ENCODE measurements at regions not wholly inside any gene's neighbourhood (a gene's known extent, or its start where the extent isn't known, plus 50 kb on each side); places are given as distances from the start of the nearest gene placed in this dataset.

DNA sequence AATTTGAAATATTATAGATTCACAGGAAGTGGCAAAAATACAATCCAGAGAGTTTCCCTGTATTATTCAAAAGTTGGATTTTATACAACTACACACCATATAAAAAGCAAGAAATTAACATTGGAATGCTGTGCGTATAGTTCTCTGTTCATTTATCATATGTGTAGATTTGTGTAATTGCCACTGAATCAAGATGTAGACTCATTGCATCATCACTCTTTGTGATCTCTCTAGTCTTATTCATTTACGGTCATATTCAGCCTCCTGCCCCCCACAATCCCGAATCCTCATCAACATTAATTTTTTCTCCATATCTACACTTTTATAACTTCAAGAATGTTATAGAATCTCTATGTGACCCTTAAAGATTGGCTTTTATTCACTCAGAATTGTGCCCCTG, 390.6 kb upstream of the B3GAT1 start:
- in situ Hi-C loops (cut with HindIII; ENCODE audit: extremely low pct_ligation_motif_present, low pct_unique_long_range_greater_than_20kb) = no loop called here

DNA sequence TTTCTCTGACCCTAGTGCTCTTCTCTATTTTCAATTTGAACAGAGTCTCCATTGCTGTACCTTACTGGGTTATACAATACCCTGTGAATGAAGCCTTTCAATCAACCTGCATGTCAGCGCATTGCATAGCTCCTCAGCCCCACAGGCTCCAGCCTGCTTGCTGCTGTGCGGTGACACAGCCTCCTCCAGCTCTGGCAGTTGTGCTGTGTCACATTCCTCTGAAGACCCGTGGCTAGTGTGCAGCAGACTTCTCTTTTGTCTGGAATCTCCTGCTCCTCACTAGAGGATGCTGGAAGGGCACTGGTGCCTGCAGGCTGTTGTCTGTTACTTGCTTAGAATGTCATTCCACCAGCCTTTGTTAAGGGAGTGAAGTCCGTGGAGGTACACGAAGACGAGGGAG, 390.1 kb upstream of the B3GAT1 start:
- H3K9me3 ChIP-seq (ENCODE audit: low read length) = no peaks in the 10 kb centered on the region
- ChIA-PET CTCF (ENCODE audit: low intra/inter-chr PET ratio, low total read pairs) (no interaction called here), POLR2A (no interaction called here)
- TF ChIP-seq KAT2B (IDR thresholded peaks at IDR 0.05; ENCODE audit: borderline replicate concordance, low read depth, low read length) = no peak
- TF ChIP-seq HNF4G (IDR thresholded peaks at IDR 0.05; ENCODE audit: borderline replicate concordance, low read depth, low read length) = no peak
- no peak for TF ChIP-seq HNF4G (CRISPR knock-in tag; IDR thresholded peaks at IDR 0.05; ENCODE audit: borderline replicate concordance, low read depth)
- TF ChIP-seq MEIS2 (CRISPR knock-in tag; IDR thresholded peaks at IDR 0.05) = no peak
- no peak for TF ChIP-seq NFYC (CRISPR knock-in tag; IDR thresholded peaks at IDR 0.05)
- no peak for TF ChIP-seq MXD4 (CRISPR knock-in tag; IDR thresholded peaks at IDR 0.05)
- no peak for TF ChIP-seq EEA1 (CRISPR knock-in tag; IDR thresholded peaks at IDR 0.05; ENCODE audit: borderline replicate concordance)
- no peak for TF ChIP-seq SMAD9 (CRISPR knock-in tag; IDR thresholded peaks at IDR 0.05)
- TF ChIP-seq, protein P1, sequence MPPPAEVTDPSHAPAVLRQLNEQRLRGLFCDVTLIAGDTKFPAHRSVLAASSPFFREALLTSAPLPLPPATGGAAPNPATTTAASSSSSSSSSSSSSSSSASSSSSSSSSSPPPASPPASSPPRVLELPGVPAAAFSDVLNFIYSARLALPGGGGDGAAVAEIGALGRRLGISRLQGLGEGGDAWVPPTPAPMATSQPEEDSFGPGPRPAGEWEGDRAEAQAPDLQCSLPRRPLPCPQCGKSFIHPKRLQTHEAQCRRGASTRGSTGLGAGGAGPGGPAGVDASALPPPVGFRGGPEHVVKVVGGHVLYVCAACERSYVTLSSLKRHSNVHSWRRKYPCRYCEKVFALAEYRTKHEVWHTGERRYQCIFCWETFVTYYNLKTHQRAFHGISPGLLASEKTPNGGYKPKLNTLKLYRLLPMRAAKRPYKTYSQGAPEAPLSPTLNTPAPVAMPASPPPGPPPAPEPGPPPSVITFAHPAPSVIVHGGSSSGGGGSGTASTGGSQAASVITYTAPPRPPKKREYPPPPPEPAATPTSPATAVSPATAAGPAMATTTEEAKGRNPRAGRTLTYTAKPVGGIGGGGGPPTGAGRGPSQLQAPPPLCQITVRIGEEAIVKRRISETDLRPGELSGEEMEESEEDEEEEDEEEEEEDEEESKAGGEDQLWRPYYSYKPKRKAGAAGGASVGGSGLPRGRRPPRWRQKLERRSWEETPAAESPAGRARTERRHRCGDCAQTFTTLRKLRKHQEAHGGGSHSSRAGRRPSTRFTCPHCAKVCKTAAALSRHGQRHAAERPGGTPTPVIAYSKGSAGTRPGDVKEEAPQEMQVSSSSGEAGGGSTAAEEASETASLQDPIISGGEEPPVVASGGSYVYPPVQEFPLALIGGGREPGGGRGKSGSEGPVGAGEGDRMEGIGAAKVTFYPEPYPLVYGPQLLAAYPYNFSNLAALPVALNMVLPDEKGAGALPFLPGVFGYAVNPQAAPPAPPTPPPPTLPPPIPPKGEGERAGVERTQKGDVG (CRISPR knock-in tag; IDR thresholded peaks at IDR 0.05; ENCODE audit: borderline replicate concordance) = no peak
- TF ChIP-seq MBNL3 (CRISPR knock-in tag; conservative IDR thresholded peaks at IDR 0.05) = no peak
- TF ChIP-seq MATR3 (CRISPR knock-in tag; IDR thresholded peaks at IDR 0.05) = no peak
- H3K27ac ChIP-seq (ENCODE audit: extremely low read length, insufficient read depth, low read length) = no peak overlapping the region
- H3K79me2 ChIP-seq (ENCODE audit: insufficient read depth, low read length) = no peaks in the 10 kb centered on the region
- no peak overlapping the region for H2AFZ ChIP-seq (ENCODE audit: low read length)
- H3K4me3 ChIP-seq (replicated peaks in 1 of 3; ENCODE audit: insufficient read depth in 1 of 3, low read depth in 2 of 3, low read length in 3 of 3) = no peak overlapping the region
- H4K20me1 ChIP-seq (ENCODE audit: insufficient read depth, low read length) = no peaks in the 10 kb centered on the region
- no TSS peak for BruUV-seq (replicated peaks)
- H3K9ac ChIP-seq (ENCODE audit: insufficient read depth, low read depth, low read length) = no peak overlapping the region
- FAIRE-seq (no peak), ATAC-seq (peak; percentile 57), DNase-seq (ENCODE audit: low spot score) (no peak)
- peaks cover 11% of the 10 kb centered on the region for H3K4me1 ChIP-seq (ENCODE audit: insufficient read depth, low read length)
- intact Hi-C loops (cut with micrococcal nuclease; ENCODE audit: unreplicated experiment) (no loop called here), in situ Hi-C loops (cut with HindIII; ENCODE audit: extremely low pct_ligation_motif_present, low pct_unique_long_range_greater_than_20kb) (no loop called here)
- no peak overlapping the region for H3K4me2 ChIP-seq (ENCODE audit: low read depth, low read length)
- peaks cover 0 to 19% of the 10 kb centered on the region in 2 experiments; a peak in 2 of 5 replicates for H3K27me3 ChIP-seq (ENCODE audit: control insufficient read depth in 1 of 2, insufficient read depth in 2 of 2, low read length in 2 of 2)
- under 1% methylated on average over 6 of the region's 6 CpGs for WGBS (ENCODE audit: low lambda C conversion rate)
- no peaks in the 10 kb centered on the region for H3K36me3 ChIP-seq (replicated peaks in 1 of 2; ENCODE audit: control insufficient read depth in 1 of 2, insufficient read depth in 2 of 2, low read length in 2 of 2)

More for the DNA sequence above, 390.6 kb upstream of the B3GAT1 start:
- DNase-seq (ENCODE audit: low spot score) (no peak), FAIRE-seq (no peak), ATAC-seq (no peak)
- no peak overlapping the region for H3K4me2 ChIP-seq (ENCODE audit: low read depth, low read length)
- no peak overlapping the region for H3K9ac ChIP-seq (ENCODE audit: insufficient read depth, low read depth, low read length)
- POLR2A ChIA-PET = no interaction called here
- CTCF ChIA-PET (ENCODE audit: low intra/inter-chr PET ratio, low total read pairs) = no interaction called here
- H3K79me2 ChIP-seq (ENCODE audit: insufficient read depth, low read length) = no peaks in the 10 kb centered on the region
- H4K20me1 ChIP-seq (ENCODE audit: insufficient read depth, low read length) = no peaks in the 10 kb centered on the region
- H2AFZ ChIP-seq (ENCODE audit: low read length) = no peak overlapping the region
- H3K27ac ChIP-seq (ENCODE audit: extremely low read length, insufficient read depth, low read length) = no peak overlapping the region
- intact Hi-C loops (cut with micrococcal nuclease; ENCODE audit: unreplicated experiment) = no loop called here
- H3K36me3 ChIP-seq (replicated peaks in 1 of 2; ENCODE audit: control insufficient read depth in 1 of 2, insufficient read depth in 2 of 2, low read length in 2 of 2) = no peaks in the 10 kb centered on the region
- 68% methylated on average over 3 of the region's 3 CpGs for WGBS (ENCODE audit: low lambda C conversion rate)
- peaks cover 8% of the 10 kb centered on the region for H3K4me1 ChIP-seq (ENCODE audit: insufficient read depth, low read length)
- peaks cover 0 to 19% of the 10 kb centered on the region in 2 experiments; a peak in 2 of 5 replicates for H3K27me3 ChIP-seq (ENCODE audit: control insufficient read depth in 1 of 2, insufficient read depth in 2 of 2, low read length in 2 of 2)
- BruUV-seq (replicated peaks) = no TSS peak
- no peak overlapping the region for H3K4me3 ChIP-seq (replicated peaks in 1 of 3; ENCODE audit: insufficient read depth in 1 of 3, low read depth in 2 of 3, low read length in 3 of 3)
- no peaks in the 10 kb centered on the region for H3K9me3 ChIP-seq (ENCODE audit: low read length)
- TF ChIP-seq ZIK1 (CRISPR knock-in tag; IDR thresholded peaks at IDR 0.05; ENCODE audit: borderline replicate concordance, low read depth) = no peak
- TF ChIP-seq ZNF350 (CRISPR knock-in tag; IDR thresholded peaks at IDR 0.05; ENCODE audit: borderline replicate concordance, low read depth) = no peak
- TF ChIP-seq ZNF768 (CRISPR knock-in tag; IDR thresholded peaks at IDR 0.05) = no peak
- TF ChIP-seq SALL1 (CRISPR knock-in tag; IDR thresholded peaks at IDR 0.05) = no peak
- TF ChIP-seq ZNF660 (CRISPR knock-in tag; IDR thresholded peaks at IDR 0.05; ENCODE audit: borderline replicate concordance, low read depth) = no peak
